Endodermal cell (in vitro differentiated cells): ENCODE measurements at regions not wholly inside any gene's neighbourhood (a gene's known extent, or its start where the extent isn't known, plus 50 kb on each side); places are given as distances from the start of the nearest gene placed in this dataset.

Source experiments
- DNase-seq: peaks from one replicate; pipeline ENCODE4 v3.0.0-alpha.2; 2017
- H3K27ac ChIP-seq: 2 replicates; pipeline ENCODE4 v1.5.1; 2013; ENCODE audit warnings: mild to moderate bottlenecking, low read depth, low read length, moderate library complexity
- H3K27me3 ChIP-seq: 2 replicates; pipeline ENCODE4 v1.6.1; 2013; ENCODE audit warnings: mild to moderate bottlenecking, low read length, moderate library complexity; ENCODE audit not compliant: insufficient read depth, control insufficient read depth, poor library complexity, severe bottlenecking
- H3K36me3 ChIP-seq: 2 replicates; pipeline ENCODE4 v1.7.0; 2013; ENCODE audit warnings: mild to moderate bottlenecking, low read length, moderate library complexity; ENCODE audit not compliant: control insufficient read depth, insufficient read depth
- H3K4me1 ChIP-seq: one replicate; pipeline ENCODE4 v1.7.0; 2013; ENCODE audit warnings: low read length; ENCODE audit not compliant: control insufficient read depth, insufficient read depth
- H3K4me3 ChIP-seq: 2 replicates; pipeline ENCODE4 v1.5.1; 2013; ENCODE audit warnings: mild to moderate bottlenecking, low read length, moderate library complexity
- H3K9ac ChIP-seq: 2 replicates; pipeline ENCODE4 v1.6.1; 2013; ENCODE audit warnings: mild to moderate bottlenecking, low read length, moderate library complexity; ENCODE audit not compliant: poor library complexity, severe bottlenecking; ENCODE audit errors: extremely low read depth
- H3K9me3 ChIP-seq: 2 replicates; pipeline ENCODE4 v1.6.1; 2013; ENCODE audit warnings: mild to moderate bottlenecking, low read length, moderate library complexity; ENCODE audit not compliant: control insufficient read depth
- H3K27ac Mint-ChIP-seq: 2 replicates; pipeline ENCODE4 v1.8.0; 2020; ENCODE audit warnings: mixed read lengths
- H3K27me3 Mint-ChIP-seq: 2 replicates; pipeline ENCODE4 v1.8.0; 2021; ENCODE audit warnings: mild to moderate bottlenecking, mixed read lengths; ENCODE audit not compliant: insufficient read depth
- H3K36me3 Mint-ChIP-seq: 2 replicates; pipeline ENCODE4 v1.8.0; 2020; ENCODE audit warnings: low read depth, mixed read lengths
- H3K4me1 Mint-ChIP-seq: 2 replicates; pipeline ENCODE4 v1.8.0; 2020; ENCODE audit warnings: mixed read lengths
- H3K4me3 Mint-ChIP-seq: 2 replicates; pipeline ENCODE4 v1.8.0; 2020; ENCODE audit warnings: mild to moderate bottlenecking, moderate library complexity, mixed read lengths
- H3K9me3 Mint-ChIP-seq: 2 replicates; pipeline ENCODE4 v1.8.0; 2020; ENCODE audit warnings: mild to moderate bottlenecking, mixed read lengths
- WGBS, 2 experiments: methylation state at CpG; one replicate each; pipeline versions ENCODE4 v1.1.5 to v1.1.7; 2013; ENCODE audit warnings: missing lambda C conversion rate in 2 of 2, mixed read lengths in 1 of 2; ENCODE audit not compliant: insufficient coverage in 1 of 2, insufficient read length in 1 of 2; 5-methylcytosine and 5-hydroxymethylcytosine counted together
- TF ChIP-seq, protein P1 (sequence below): fragments of 200-600 bp; sonication (generic); conservative IDR thresholded peaks from 2 replicates; pipeline ENCODE4 v1.5.0; 2021; ENCODE audit warnings: antibody characterized with exemption, mild to moderate bottlenecking

- Histone ChIP-seq H3K9me3 (no peaks in the 10 kb centered on the region), H3K36me3 (no peaks in the 10 kb centered on the region), H3K27me3 (peaks cover 38% of the 10 kb centered on the region), H3K4me3 (no peak overlapping the region), H3K4me1 (peaks cover 23% of the 10 kb centered on the region), H3K27ac (no peak overlapping the region), H3K9ac (no peak overlapping the region)
- TF ChIP-seq, protein P1, sequence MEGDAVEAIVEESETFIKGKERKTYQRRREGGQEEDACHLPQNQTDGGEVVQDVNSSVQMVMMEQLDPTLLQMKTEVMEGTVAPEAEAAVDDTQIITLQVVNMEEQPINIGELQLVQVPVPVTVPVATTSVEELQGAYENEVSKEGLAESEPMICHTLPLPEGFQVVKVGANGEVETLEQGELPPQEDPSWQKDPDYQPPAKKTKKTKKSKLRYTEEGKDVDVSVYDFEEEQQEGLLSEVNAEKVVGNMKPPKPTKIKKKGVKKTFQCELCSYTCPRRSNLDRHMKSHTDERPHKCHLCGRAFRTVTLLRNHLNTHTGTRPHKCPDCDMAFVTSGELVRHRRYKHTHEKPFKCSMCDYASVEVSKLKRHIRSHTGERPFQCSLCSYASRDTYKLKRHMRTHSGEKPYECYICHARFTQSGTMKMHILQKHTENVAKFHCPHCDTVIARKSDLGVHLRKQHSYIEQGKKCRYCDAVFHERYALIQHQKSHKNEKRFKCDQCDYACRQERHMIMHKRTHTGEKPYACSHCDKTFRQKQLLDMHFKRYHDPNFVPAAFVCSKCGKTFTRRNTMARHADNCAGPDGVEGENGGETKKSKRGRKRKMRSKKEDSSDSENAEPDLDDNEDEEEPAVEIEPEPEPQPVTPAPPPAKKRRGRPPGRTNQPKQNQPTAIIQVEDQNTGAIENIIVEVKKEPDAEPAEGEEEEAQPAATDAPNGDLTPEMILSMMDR = no peak
- H3K27ac Mint-ChIP-seq = no peak overlapping the region
- DNase-seq = no peak
- H3K27me3 Mint-ChIP-seq = peaks cover 23% of the 10 kb centered on the region
- no peaks in the 10 kb centered on the region for H3K9me3 Mint-ChIP-seq
- WGBS, 2 experiments = 67 to 80% methylated on average over 3 to 4 of the region's 4 CpGs
- H3K4me1 Mint-ChIP-seq = peaks cover 36% of the 10 kb centered on the region
- no peak overlapping the region for H3K4me3 Mint-ChIP-seq
- no peaks in the 10 kb centered on the region for H3K36me3 Mint-ChIP-seq
These were observed 539.1 kb downstream of the CD83 start for GRCh38 chr6:14656649-14657048.

DNA sequence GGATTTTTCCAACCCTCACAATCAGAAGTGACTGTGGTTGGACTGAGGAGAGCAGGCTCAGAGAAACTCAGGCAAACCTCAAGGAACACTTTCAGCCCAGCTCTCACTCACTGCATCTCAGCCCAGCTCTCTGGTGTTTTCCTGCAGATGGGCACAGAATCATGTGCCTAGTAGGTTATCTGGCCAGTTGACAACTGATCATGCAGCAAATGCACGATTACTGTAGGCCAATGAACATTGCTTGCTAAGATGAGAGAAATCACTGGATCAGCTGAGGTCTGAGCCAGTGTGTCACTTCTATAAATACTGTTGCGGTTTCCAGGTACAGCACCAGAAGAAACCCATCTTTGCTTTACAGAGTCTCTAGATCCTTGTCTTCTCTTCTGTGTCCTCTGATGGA, 540.5 kb downstream of the CD83 start:
- peaks cover 21% of the 10 kb centered on the region for H3K27me3 Mint-ChIP-seq
- no peak overlapping the region for H3K4me3 ChIP-seq
- DNase-seq = no peak
- no peak overlapping the region for H3K27ac Mint-ChIP-seq
- 93 to 95% methylated on average over 2 of the region's 2 CpGs for WGBS, 2 experiments
- no peak overlapping the region for H3K9ac ChIP-seq
- no peak overlapping the region for H3K4me3 Mint-ChIP-seq
- H3K36me3 Mint-ChIP-seq = no peaks in the 10 kb centered on the region
- H3K9me3 Mint-ChIP-seq = no peaks in the 10 kb centered on the region
- peaks cover 23% of the 10 kb centered on the region for H3K4me1 ChIP-seq
- TF ChIP-seq, protein P1 = no peak
- H3K9me3 ChIP-seq = no peaks in the 10 kb centered on the region
- H3K36me3 ChIP-seq = no peaks in the 10 kb centered on the region
- H3K4me1 Mint-ChIP-seq = peaks cover 36% of the 10 kb centered on the region
- H3K27ac ChIP-seq = no peak overlapping the region
- peaks cover 35% of the 10 kb centered on the region for H3K27me3 ChIP-seq

DNA sequence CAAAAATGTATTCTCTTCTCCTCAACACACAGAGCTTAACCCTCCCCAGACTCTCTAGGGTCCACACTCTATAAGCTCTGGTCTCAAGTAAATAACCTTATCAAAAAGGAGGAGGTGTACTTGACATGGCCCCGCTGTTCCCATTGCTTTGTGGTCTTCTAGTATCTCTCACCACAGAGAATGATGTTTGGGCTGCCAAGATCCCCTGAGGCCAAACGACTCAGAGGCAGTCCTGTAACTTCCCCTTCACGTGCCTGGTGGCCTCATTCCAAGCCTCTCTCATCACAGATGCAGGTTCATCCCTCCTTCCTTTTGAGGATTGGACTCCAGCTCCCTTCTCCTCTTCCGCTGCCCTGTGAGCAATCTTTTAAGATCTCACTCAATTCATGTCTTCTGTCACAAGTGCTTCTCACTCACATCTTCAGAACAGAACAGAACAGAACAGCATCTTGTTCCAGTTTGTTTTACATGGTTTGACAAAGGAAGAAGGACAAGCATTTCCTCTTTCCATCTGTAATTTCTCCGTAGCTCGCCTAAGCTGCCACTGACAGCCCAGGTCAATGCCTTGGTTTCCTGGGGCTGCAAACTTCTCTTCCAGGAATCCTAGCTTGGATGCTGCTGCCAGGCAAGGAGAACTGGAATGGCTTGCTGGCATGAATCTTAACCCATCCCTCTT, 541.5 kb downstream of the CD83 start:
- H3K36me3 Mint-ChIP-seq = no peaks in the 10 kb centered on the region
- TF ChIP-seq, protein P1 = no peak
- peaks cover 23% of the 10 kb centered on the region for H3K4me1 ChIP-seq
- no peak overlapping the region for H3K27ac Mint-ChIP-seq
- 70 to 78% methylated on average over 5 to 6 of the region's 6 CpGs for WGBS, 2 experiments
- H3K9me3 Mint-ChIP-seq = no peaks in the 10 kb centered on the region
- no peak overlapping the region for H3K4me3 Mint-ChIP-seq
- H3K27me3 Mint-ChIP-seq = peaks cover 22% of the 10 kb centered on the region
- peaks cover 35% of the 10 kb centered on the region for H3K27me3 ChIP-seq
- peak; percentile 68 for DNase-seq
- no peaks in the 10 kb centered on the region for H3K36me3 ChIP-seq
- no peak overlapping the region for H3K27ac ChIP-seq
- peaks cover 33% of the 10 kb centered on the region for H3K4me1 Mint-ChIP-seq
- H3K4me3 ChIP-seq = no peak overlapping the region
- no peaks in the 10 kb centered on the region for H3K9me3 ChIP-seq
- no peak overlapping the region for H3K9ac ChIP-seq
